Panc1 (cell line): ENCODE measurements at regions not wholly inside any gene's neighbourhood (a gene's known extent, or its start where the extent isn't known, plus 50 kb on each side); places are given as distances from the start of the nearest gene placed in this dataset.

ENCODE experiments used
- ATAC-seq: fragments of 200-7000 bp; cut with Tn5 transposase; 2 replicates; pipeline ENCODE4 v1.9.1; 2020; ENCODE audit warnings: mild to moderate bottlenecking, moderate library complexity
- BruUV-seq: library from RNA; stranded (reverse); fragments of 400-500 nt; replicated peaks from 2 replicates; lab custom pipeline; 2021; lab: Mats Ljungman, UMichigan
- CTCF ChIA-PET: fragments of 300-600 bp; sonication (Branson Sonifier 250); formaldehyde crosslinking; loops from one replicate; lab custom pipeline; 2022; ENCODE audit warnings: antibody characterized with exemption; lab: Charles Lee
- POLR2A ChIA-PET: fragments of 300-600 bp; sonication (Branson Sonifier 250); formaldehyde crosslinking; loops from one replicate; lab custom pipeline; 2022; ENCODE audit warnings: antibody characterized with exemption; lab: Charles Lee
- DNase-seq: peaks from one replicate; pipeline ENCODE4 v3.0.0-alpha.2; 2010; ENCODE audit warnings: low read depth, low spot score
- H3K27ac ChIP-seq: 2 replicates; pipeline ENCODE4 v1.5.1; 2011; ENCODE audit warnings: mild to moderate bottlenecking, low read length, inconsistent platforms
- H3K27me3 ChIP-seq: fragments of 200-500 bp; sonication (Bioruptor generic); 2 replicates; pipeline ENCODE4 v1.6.0; 2014; ENCODE audit warnings: low read length, inconsistent platforms; ENCODE audit not compliant: control insufficient read depth, insufficient read depth
- H3K36me3 ChIP-seq: fragments of 200-500 bp; sonication (Bioruptor generic); 2 replicates; pipeline ENCODE4 v1.5.1; 2014; ENCODE audit warnings: inconsistent platforms, mild to moderate bottlenecking, low read length, moderate library complexity; ENCODE audit not compliant: control insufficient read depth, insufficient read depth
- H3K4me1 ChIP-seq: 2 replicates; pipeline ENCODE4 v1.5.1; 2011; ENCODE audit warnings: inconsistent platforms, mild to moderate bottlenecking, low read length, moderate library complexity; ENCODE audit not compliant: control insufficient read depth, insufficient read depth
- H3K4me3 ChIP-seq, 2 experiments: 2 replicates each; pipeline ENCODE4 v1.5.1; 2011 to 2012; ENCODE audit warnings: low read depth in 2 of 2, low read length in 2 of 2, mild to moderate bottlenecking in 2 of 2, inconsistent platforms in 1 of 2, moderate library complexity in 1 of 2
- H3K9me3 ChIP-seq: fragments of 200-500 bp; sonication (Bioruptor generic); 2 replicates; pipeline ENCODE4 v1.5.1; 2014; ENCODE audit warnings: low read depth, mild to moderate bottlenecking, inconsistent platforms, low read length, moderate library complexity; ENCODE audit not compliant: control insufficient read depth, insufficient read depth
- CTCF ChIP-seq: fragments of 450-650 bp; IDR thresholded peaks from 2 replicates; pipeline ENCODE4 v1.5.1; 2017; ENCODE audit warnings: mild to moderate bottlenecking
- POLR2AphosphoS5 ChIP-seq: IDR thresholded peaks from 2 replicates; pipeline ENCODE4 v1.6.1; 2012; ENCODE audit warnings: mild to moderate bottlenecking, low read depth, low read length, moderate library complexity
- REST ChIP-seq, 2 experiments: IDR thresholded peaks; 2 replicates each; pipeline ENCODE4 v1.6.1; 2011 to 2012; ENCODE audit warnings: low read depth in 2 of 2, control low read depth in 1 of 2, low read length in 1 of 2, mild to moderate bottlenecking in 1 of 2, moderate library complexity in 1 of 2; ENCODE audit not compliant: insufficient read depth in 1 of 2
- SIN3A ChIP-seq: IDR thresholded peaks from 2 replicates; pipeline ENCODE4 v1.6.1; 2012; ENCODE audit warnings: low read depth, mild to moderate bottlenecking, low read length, moderate library complexity, borderline replicate concordance; ENCODE audit not compliant: insufficient read depth
- TCF7L2 ChIP-seq: IDR thresholded peaks from 2 replicates; pipeline ENCODE4 v1.6.1; 2011; ENCODE audit warnings: mild to moderate bottlenecking, low read depth, low read length, inconsistent platforms
- in situ Hi-C: cut with HindIII; loops from 2 replicates; pipeline ENCODE4 v1.10.0; 2016; ENCODE audit warnings: low sequenced_read_pairs, low pct_unique_long_range_greater_than_20kb
- intact Hi-C: fragments of 100-400 bp; cut with micrococcal nuclease; formaldehyde crosslinking; loops from one replicate; pipeline ENCODE4 v1.10.0; 2022; ENCODE audit not compliant: unreplicated experiment

GRCh38 chr19:30254158-30254557, 118.0 kb upstream of the ZNF536 start:
- H3K27me3 ChIP-seq: peaks cover 56% of the 10 kb centered on the region
- TF ChIP-seq CTCF (no peak), TCF7L2 (no peak), POLR2AphosphoS5 (no peak), REST (IDR thresholded peaks at IDR 0.05; ENCODE audit: insufficient read depth in 1 of 2, low read depth in 2 of 2, low read length in 1 of 2) (no peak), SIN3A (no peak)
- H3K36me3 ChIP-seq: no peaks in the 10 kb centered on the region
- no peaks in the 10 kb centered on the region for H3K4me1 ChIP-seq
- intact Hi-C loops (no loop called here), in situ Hi-C loops (no loop called here)
- no TSS peak for BruUV-seq
- ChIA-PET CTCF (interaction anchor here (0.5 kb wide), 1 partner anchor 366 kb away, joined by 3 read pairs; no protein-coding TSS in a partner anchor), POLR2A (no interaction called here)
- no peak overlapping the region for H3K27ac ChIP-seq
- no peaks in the 10 kb centered on the region for H3K9me3 ChIP-seq
- no peak for DNase-seq
- H3K4me3 ChIP-seq: no peak overlapping the region
- ATAC-seq: no peak

- ATAC-seq: no peak
- TF ChIP-seq SIN3A (no peak), TCF7L2 (no peak), CTCF (no peak), POLR2AphosphoS5 (no peak), REST (IDR thresholded peaks at IDR 0.05; ENCODE audit: insufficient read depth in 1 of 2, low read depth in 2 of 2, low read length in 1 of 2) (no peak)
- no peak for DNase-seq
- Histone ChIP-seq H3K27ac (no peak overlapping the region), H3K36me3 (no peaks in the 10 kb centered on the region), H3K9me3 (no peaks in the 10 kb centered on the region), H3K4me1 (no peaks in the 10 kb centered on the region), H3K4me3 (no peak overlapping the region), H3K27me3 (peaks cover 55% of the 10 kb centered on the region)
- in situ Hi-C loops (no loop called here), intact Hi-C loops (no loop called here)
- ChIA-PET CTCF (no interaction called here), POLR2A (no interaction called here)
- BruUV-seq: no TSS peak
Measured at GRCh38 chr19:30254789-30255188, 117.4 kb upstream of the ZNF536 start.
